HCT116 (cell line): ENCODE measurements at regions not wholly inside any gene's neighbourhood (a gene's known extent, or its start where the extent isn't known, plus 50 kb on each side); places are given as distances from the start of the nearest gene placed in this dataset.

Source experiments
- ATAC-seq: fragments of 200-7000 bp; cut with Tn5 transposase; 2 replicates; pipeline ENCODE4 v1.9.1; 2020; ENCODE audit warnings: mild to moderate bottlenecking, moderate library complexity
- BruUV-seq: library from RNA; stranded (reverse); fragments of 400-500 nt; replicated peaks from 2 replicates; lab custom pipeline; 2021; lab: Mats Ljungman, UMichigan
- CTCF ChIA-PET: fragments of 300-600 bp; sonication (Branson Sonifier 250); formaldehyde crosslinking; loops from one replicate; lab custom pipeline; 2021; ENCODE audit warnings: antibody characterized with exemption; lab: Charles Lee
- POLR2A ChIA-PET: fragments of 300-600, 350-600 bp; sonication (Branson Sonifier 250); formaldehyde crosslinking; loops from one replicate; lab custom pipeline; 2021; ENCODE audit warnings: antibody characterized with exemption; lab: Charles Lee
- RAD21 ChIA-PET, 2 experiments: fragments of 300-600 bp; sonication (Branson Sonifier 250); formaldehyde crosslinking; loops; one replicate each; lab custom pipeline; 2023; ENCODE audit warnings: low total read pairs in 2 of 2; ENCODE audit not compliant: uncharacterized antibody in 2 of 2, unreplicated experiment in 2 of 2, low non-redundant PET in 1 of 2; lab: Charles Lee
- DNase-seq: peaks from one replicate; pipeline ENCODE4 v3.0.0-alpha.2; 2010; ENCODE audit warnings: low read depth, low spot score
- H2AFZ ChIP-seq: fragments of 200-600 bp; shearing (Covaris generic), sonication (generic); 2 replicates; pipeline ENCODE4 v1.6.1; 2017; ENCODE audit warnings: low read depth, mixed run types, mixed read lengths, antibody characterized with exemption, low read length; ENCODE audit not compliant: poor library complexity, severe bottlenecking
- H3K27ac ChIP-seq: 2 replicates; pipeline ENCODE4 v1.5.1; 2012; ENCODE audit warnings: low read depth, low read length
- H3K27me3 ChIP-seq: fragments of 200-600 bp; sonication (generic); 2 replicates; pipeline ENCODE4 v1.6.1; 2016; ENCODE audit warnings: mixed run types, low read length, mixed read lengths; ENCODE audit not compliant: insufficient read depth
- H3K36me3 ChIP-seq, 2 experiments: fragments of 200-500 bp in 1 of 2; fragments of 200-600 bp in 1 of 2; sonication (Bioruptor generic) in 1 of 2; sonication (generic) in 1 of 2; 2 replicates each; pipeline versions ENCODE4 v1.5.1 to v1.6.1; 2014 to 2016; ENCODE audit warnings: low read length in 2 of 2, inconsistent platforms in 1 of 2, mixed read lengths in 1 of 2, mixed run types in 1 of 2; ENCODE audit not compliant: insufficient read depth in 2 of 2, control insufficient read depth in 1 of 2
- H3K4me1 ChIP-seq, 2 experiments: fragments of 200-600 bp in 1 of 2; sonication (generic) in 1 of 2; 2 replicates each; pipeline versions ENCODE4 v1.5.1 to v1.6.1; 2012 to 2017; ENCODE audit warnings: low read length in 2 of 2, inconsistent platforms in 1 of 2, mild to moderate bottlenecking in 1 of 2, mixed read lengths in 1 of 2, mixed run types in 1 of 2, moderate library complexity in 1 of 2; ENCODE audit not compliant: insufficient read depth in 2 of 2, control insufficient read depth in 1 of 2
- H3K4me2 ChIP-seq: fragments of 200-600 bp; sonication (generic); 2 replicates; pipeline ENCODE4 v1.6.1; 2017; ENCODE audit warnings: mixed run types, low read length, mixed read lengths
- H3K4me3 ChIP-seq, 2 experiments: fragments of 200-600 bp in 1 of 2; sonication (generic) in 1 of 2; replicated peaks in 1 of 2; 2 replicates each; pipeline ENCODE4 v1.5.1; 2011 to 2016; ENCODE audit warnings: low read length in 2 of 2, control low read depth in 1 of 2, low read depth in 1 of 2, mild to moderate bottlenecking in 1 of 2, mixed read lengths in 1 of 2, mixed run types in 1 of 2
- H3K79me2 ChIP-seq: fragments of 200-600 bp; sonication (generic); 2 replicates; pipeline ENCODE4 v1.6.1; 2017; ENCODE audit warnings: mild to moderate bottlenecking, mixed run types, low read length, moderate library complexity, mixed read lengths; ENCODE audit not compliant: insufficient read depth
- H3K9ac ChIP-seq: fragments of 200-600 bp; sonication (generic); 2 replicates; pipeline ENCODE4 v1.6.1; 2016; ENCODE audit warnings: low read length, mixed read lengths
- H3K9me2 ChIP-seq: fragments of 200-600 bp; sonication (generic), shearing (Covaris generic); 2 replicates; pipeline ENCODE4 v1.6.1; 2017; ENCODE audit warnings: mixed run types, mild to moderate bottlenecking, moderate library complexity; ENCODE audit not compliant: insufficient read depth
- H3K9me3 ChIP-seq, 2 experiments: fragments of 200-500 bp in 1 of 2; fragments of 200-600 bp in 1 of 2; sonication (Bioruptor generic) in 1 of 2; sonication (generic) in 1 of 2; 2 replicates each; pipeline ENCODE4 v1.6.1; 2014 to 2017; ENCODE audit warnings: low read length in 2 of 2, mixed read lengths in 2 of 2, inconsistent platforms in 1 of 2, low read depth in 1 of 2, mild to moderate bottlenecking in 1 of 2, mixed run types in 1 of 2, moderate library complexity in 1 of 2; ENCODE audit not compliant: control insufficient read depth in 1 of 2, insufficient read depth in 1 of 2
- H4K20me1 ChIP-seq: fragments of 200-600 bp; sonication (generic), shearing (Covaris generic); 2 replicates; pipeline ENCODE4 v1.6.1; 2017; ENCODE audit warnings: mixed run types, mild to moderate bottlenecking, moderate library complexity; ENCODE audit not compliant: insufficient read depth
- CEBPB ChIP-seq: IDR thresholded peaks from 2 replicates; pipeline ENCODE4 v1.6.1; 2012; ENCODE audit warnings: low read depth
- EGR1 ChIP-seq: IDR thresholded peaks from 2 replicates; pipeline ENCODE4 v1.6.1; 2012; ENCODE audit warnings: low read depth
- ELF1 ChIP-seq: IDR thresholded peaks from 2 replicates; pipeline ENCODE4 v1.6.1; 2012; ENCODE audit warnings: low read depth, borderline replicate concordance
- FOSL1 ChIP-seq: IDR thresholded peaks from 2 replicates; pipeline ENCODE4 v1.6.1; 2012; ENCODE audit warnings: low read depth
- POLR2A ChIP-seq: IDR thresholded peaks from 2 replicates; pipeline ENCODE4 v1.7.0; 2011; ENCODE audit warnings: borderline replicate concordance; ENCODE audit not compliant: insufficient read depth, insufficient read length; ENCODE audit errors: extremely low read depth
- POLR2AphosphoS5 ChIP-seq: IDR thresholded peaks from 2 replicates; pipeline ENCODE4 v1.6.1; 2011; ENCODE audit warnings: mild to moderate bottlenecking, low read depth, low read length, moderate library complexity
- SP1 ChIP-seq: IDR thresholded peaks from 2 replicates; pipeline ENCODE4 v1.6.1; 2012; ENCODE audit warnings: low read depth
- SRF ChIP-seq: IDR thresholded peaks from 2 replicates; pipeline ENCODE4 v1.6.1; 2012; ENCODE audit warnings: low read depth
- YY1 ChIP-seq: IDR thresholded peaks from 2 replicates; pipeline ENCODE4 v1.6.1; 2011; ENCODE audit warnings: low read length, low read depth, moderate library complexity, mild to moderate bottlenecking; ENCODE audit not compliant: insufficient replicate concordance; ENCODE audit errors: extremely low read depth
- ZFX ChIP-seq: fragments of 450-650 bp; IDR thresholded peaks from 2 replicates; pipeline ENCODE4 v1.6.1; 2017
- ZNF274 ChIP-seq: fragments of 200-500 bp; sonication (Bioruptor generic); IDR thresholded peaks from 2 replicates; pipeline ENCODE4 v1.6.1; 2014; ENCODE audit warnings: mild to moderate bottlenecking, low read depth, low read length, inconsistent platforms
- intact Hi-C: fragments of 100-400 bp; cut with micrococcal nuclease; formaldehyde crosslinking; loops from 2 replicates; pipeline ENCODE4 v1.10.0; 2022
- TF ChIP-seq, protein P1 (sequence below): IDR thresholded peaks from 2 replicates; pipeline ENCODE4 v1.6.1; 2012
- TF ChIP-seq, protein P2 (sequence below): IDR thresholded peaks from 2 replicates; pipeline ENCODE4 v1.6.1; 2011; ENCODE audit warnings: mild to moderate bottlenecking, low read length, moderate library complexity; ENCODE audit not compliant: insufficient replicate concordance; ENCODE audit errors: extremely low read depth
- TF ChIP-seq, protein P3 (sequence below): IDR thresholded peaks from 2 replicates; pipeline ENCODE4 v1.6.1; 2012
- TF ChIP-seq, protein P4 (sequence below): IDR thresholded peaks from 2 replicates; pipeline ENCODE4 v1.6.1; 2012; ENCODE audit warnings: low read depth

- H2AFZ ChIP-seq = no peak overlapping the region
- POLR2A ChIA-PET = no interaction called here
- H3K79me2 ChIP-seq = no peaks in the 10 kb centered on the region
- RAD21 ChIA-PET = no interaction called here
- H4K20me1 ChIP-seq = no peaks in the 10 kb centered on the region
- ATAC-seq (no peak), DNase-seq (no peak)
- intact Hi-C loops = no loop called here
- H3K9ac ChIP-seq = no peak overlapping the region
- no peak overlapping the region for H3K27ac ChIP-seq
- no peak overlapping the region for H3K4me3 ChIP-seq
- no TSS peak for BruUV-seq
- no peak overlapping the region for H3K4me2 ChIP-seq
- no peaks in the 10 kb centered on the region for H3K9me2 ChIP-seq
- no peaks in the 10 kb centered on the region for H3K27me3 ChIP-seq
- TF ChIP-seq POLR2A (no peak), POLR2AphosphoS5 (no peak), ZFX (no peak), CEBPB (no peak), ELF1 (no peak), SRF (no peak), FOSL1 (no peak), SP1 (no peak)
- TF ChIP-seq, protein P1, sequence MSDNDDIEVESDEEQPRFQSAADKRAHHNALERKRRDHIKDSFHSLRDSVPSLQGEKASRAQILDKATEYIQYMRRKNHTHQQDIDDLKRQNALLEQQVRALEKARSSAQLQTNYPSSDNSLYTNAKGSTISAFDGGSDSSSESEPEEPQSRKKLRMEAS = no peak
- H3K36me3 ChIP-seq = no peaks in the 10 kb centered on the region
- H3K9me3 ChIP-seq = no peaks in the 10 kb centered on the region
- H3K4me1 ChIP-seq = peaks cover 4 to 6% of the 10 kb centered on the region in 2 experiments; a peak in 2 of 4 replicates
- CTCF ChIA-PET = no interaction called here
These were observed 328.1 kb upstream of the TBL1XR1 start for GRCh38 chr3:177525414-177525813.

DNA sequence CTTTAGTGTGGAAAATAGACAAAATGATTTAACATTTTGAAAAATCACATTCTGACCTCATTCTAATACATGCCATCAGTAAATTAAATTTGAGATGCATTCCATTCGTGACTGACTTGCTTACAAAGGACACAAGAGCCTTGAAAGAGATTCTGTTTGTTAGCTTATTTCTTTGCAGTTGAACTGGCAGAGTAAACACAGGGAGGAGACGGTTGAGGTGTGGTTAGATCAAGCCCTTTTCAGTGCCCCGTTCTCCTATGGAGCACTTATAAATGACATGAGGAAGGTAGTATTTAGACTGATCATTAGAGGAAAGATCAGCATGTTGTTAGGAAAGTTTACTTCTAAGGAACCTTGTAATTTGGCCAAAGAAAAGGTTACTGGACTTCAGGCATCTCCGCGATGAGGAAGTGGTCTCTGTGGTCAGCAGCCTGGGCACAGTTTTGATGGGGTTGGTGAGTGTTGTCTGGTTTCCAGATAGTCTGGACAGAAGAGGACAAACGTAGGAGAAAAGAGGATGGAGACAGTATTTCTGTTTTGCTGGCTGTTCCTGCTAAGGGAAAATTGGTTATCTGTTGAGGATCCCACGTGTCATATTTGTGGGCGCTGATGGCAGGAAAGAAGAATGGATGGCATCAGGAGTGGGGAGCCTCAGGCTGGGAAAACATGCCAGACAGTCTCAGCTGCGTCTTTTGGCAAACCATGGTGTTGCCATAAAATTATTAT lies 328.9 kb upstream of the TBL1XR1 start:
- H3K27me3 ChIP-seq = no peaks in the 10 kb centered on the region
- H3K27ac ChIP-seq = no peak overlapping the region
- H2AFZ ChIP-seq = no peak overlapping the region
- peaks cover 4 to 6% of the 10 kb centered on the region in 2 experiments; a peak in 2 of 4 replicates for H3K4me1 ChIP-seq
- no peak overlapping the region for H3K4me2 ChIP-seq
- H3K9ac ChIP-seq = no peak overlapping the region
- ChIA-PET POLR2A (no interaction called here), RAD21 (no interaction called here), CTCF (no interaction called here)
- no peaks in the 10 kb centered on the region for H4K20me1 ChIP-seq
- no peaks in the 10 kb centered on the region for H3K36me3 ChIP-seq
- no peak overlapping the region for H3K4me3 ChIP-seq
- no peaks in the 10 kb centered on the region for H3K79me2 ChIP-seq
- ATAC-seq (no peak), DNase-seq (no peak)
- intact Hi-C loops = no loop called here
- no peaks in the 10 kb centered on the region for H3K9me3 ChIP-seq
- no TSS peak for BruUV-seq
- H3K9me2 ChIP-seq = no peaks in the 10 kb centered on the region
- TF ChIP-seq EGR1 = no peak
- TF ChIP-seq, protein P1 = no peak
- TF ChIP-seq, protein P2, sequence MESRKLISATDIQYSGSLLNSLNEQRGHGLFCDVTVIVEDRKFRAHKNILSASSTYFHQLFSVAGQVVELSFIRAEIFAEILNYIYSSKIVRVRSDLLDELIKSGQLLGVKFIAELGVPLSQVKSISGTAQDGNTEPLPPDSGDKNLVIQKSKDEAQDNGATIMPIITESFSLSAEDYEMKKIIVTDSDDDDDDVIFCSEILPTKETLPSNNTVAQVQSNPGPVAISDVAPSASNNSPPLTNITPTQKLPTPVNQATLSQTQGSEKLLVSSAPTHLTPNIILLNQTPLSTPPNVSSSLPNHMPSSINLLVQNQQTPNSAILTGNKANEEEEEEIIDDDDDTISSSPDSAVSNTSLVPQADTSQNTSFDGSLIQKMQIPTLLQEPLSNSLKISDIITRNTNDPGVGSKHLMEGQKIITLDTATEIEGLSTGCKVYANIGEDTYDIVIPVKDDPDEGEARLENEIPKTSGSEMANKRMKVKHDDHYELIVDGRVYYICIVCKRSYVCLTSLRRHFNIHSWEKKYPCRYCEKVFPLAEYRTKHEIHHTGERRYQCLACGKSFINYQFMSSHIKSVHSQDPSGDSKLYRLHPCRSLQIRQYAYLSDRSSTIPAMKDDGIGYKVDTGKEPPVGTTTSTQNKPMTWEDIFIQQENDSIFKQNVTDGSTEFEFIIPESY = no peak
- no peak for TF ChIP-seq YY1
- TF ChIP-seq ZNF274 = no peak
- TF ChIP-seq, protein P3, sequence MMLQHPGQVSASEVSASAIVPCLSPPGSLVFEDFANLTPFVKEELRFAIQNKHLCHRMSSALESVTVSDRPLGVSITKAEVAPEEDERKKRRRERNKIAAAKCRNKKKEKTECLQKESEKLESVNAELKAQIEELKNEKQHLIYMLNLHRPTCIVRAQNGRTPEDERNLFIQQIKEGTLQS = no peak
- TF ChIP-seq, protein P4, sequence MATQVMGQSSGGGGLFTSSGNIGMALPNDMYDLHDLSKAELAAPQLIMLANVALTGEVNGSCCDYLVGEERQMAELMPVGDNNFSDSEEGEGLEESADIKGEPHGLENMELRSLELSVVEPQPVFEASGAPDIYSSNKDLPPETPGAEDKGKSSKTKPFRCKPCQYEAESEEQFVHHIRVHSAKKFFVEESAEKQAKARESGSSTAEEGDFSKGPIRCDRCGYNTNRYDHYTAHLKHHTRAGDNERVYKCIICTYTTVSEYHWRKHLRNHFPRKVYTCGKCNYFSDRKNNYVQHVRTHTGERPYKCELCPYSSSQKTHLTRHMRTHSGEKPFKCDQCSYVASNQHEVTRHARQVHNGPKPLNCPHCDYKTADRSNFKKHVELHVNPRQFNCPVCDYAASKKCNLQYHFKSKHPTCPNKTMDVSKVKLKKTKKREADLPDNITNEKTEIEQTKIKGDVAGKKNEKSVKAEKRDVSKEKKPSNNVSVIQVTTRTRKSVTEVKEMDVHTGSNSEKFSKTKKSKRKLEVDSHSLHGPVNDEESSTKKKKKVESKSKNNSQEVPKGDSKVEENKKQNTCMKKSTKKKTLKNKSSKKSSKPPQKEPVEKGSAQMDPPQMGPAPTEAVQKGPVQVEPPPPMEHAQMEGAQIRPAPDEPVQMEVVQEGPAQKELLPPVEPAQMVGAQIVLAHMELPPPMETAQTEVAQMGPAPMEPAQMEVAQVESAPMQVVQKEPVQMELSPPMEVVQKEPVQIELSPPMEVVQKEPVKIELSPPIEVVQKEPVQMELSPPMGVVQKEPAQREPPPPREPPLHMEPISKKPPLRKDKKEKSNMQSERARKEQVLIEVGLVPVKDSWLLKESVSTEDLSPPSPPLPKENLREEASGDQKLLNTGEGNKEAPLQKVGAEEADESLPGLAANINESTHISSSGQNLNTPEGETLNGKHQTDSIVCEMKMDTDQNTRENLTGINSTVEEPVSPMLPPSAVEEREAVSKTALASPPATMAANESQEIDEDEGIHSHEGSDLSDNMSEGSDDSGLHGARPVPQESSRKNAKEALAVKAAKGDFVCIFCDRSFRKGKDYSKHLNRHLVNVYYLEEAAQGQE = no peak
- no peak for TF ChIP-seq POLR2AphosphoS5
- no peak for TF ChIP-seq CEBPB
